ENCODE measurements at regions not wholly inside any gene's neighbourhood (a gene's known extent, or its start where the extent isn't known, plus 50 kb on each side); places are given as distances from the start of the nearest gene placed in this dataset.
"Not testable (repeated sequence)": the region's sequence is repeated elsewhere in the genome, so short reads cannot be mapped to it uniquely, and the experiment has no call there.

DNA sequence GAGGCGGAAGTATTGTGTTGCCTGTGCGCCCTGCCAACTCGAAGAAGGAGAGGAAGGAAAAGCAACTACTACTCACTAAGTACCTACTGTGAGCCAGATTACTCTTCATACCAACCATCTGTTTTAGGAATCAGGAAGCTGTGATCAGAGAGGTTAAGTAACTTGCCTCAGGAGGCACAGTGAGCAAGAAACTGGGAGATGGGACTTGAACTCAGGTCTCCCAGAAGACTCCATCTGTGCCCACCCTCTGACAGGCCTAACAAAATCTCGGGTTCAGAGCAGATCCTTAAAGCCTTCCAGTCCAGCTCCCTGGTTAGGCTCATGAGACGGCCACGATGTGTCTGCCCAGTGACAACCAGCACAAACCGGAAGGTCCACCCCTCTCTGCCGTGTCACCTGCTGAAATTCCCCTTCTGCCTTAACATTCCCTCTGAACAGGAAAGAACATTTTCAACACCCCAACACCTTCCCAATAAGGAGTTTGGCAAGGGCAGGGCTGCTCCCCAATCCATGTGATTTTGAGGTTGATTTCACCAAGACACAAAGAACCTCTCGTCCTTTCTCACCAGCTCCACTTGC, 230.1 kb downstream of the TOMM20 start:
- no peak for DNase-seq

DNA sequence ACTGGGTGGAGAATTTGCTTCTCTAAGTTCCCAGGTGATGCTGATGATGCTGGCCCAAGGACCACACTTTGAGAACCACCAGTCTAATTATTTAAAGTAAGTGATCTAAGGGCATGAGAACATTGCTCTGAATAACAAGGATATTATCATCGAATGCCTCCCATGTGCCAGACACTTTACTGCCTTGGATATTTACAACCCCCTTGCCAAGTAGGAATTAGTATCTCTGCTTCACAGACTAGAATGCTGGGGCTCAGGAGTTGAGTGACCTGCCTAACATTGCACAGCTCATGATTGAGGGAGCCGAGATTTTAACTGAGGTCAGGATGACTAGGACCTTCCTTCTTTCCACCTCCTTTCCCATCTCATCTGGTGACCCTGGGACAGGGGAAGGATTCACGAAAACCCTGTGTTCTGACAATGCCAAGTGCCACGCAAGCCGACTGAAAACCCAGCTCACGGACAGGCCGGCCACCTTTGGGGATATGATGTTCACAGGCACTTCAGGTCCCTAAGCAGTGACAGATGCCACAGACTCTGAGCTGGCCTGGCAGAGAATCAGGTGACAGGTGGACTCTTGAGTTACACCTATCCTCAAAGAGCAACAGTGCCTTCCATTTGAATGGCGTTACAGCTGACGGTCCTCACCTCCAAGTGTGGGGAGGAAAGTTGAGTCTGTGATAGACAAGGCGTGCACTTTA, 230.7 kb downstream of the TOMM20 start:
- DNase-seq = no peak

DNA sequence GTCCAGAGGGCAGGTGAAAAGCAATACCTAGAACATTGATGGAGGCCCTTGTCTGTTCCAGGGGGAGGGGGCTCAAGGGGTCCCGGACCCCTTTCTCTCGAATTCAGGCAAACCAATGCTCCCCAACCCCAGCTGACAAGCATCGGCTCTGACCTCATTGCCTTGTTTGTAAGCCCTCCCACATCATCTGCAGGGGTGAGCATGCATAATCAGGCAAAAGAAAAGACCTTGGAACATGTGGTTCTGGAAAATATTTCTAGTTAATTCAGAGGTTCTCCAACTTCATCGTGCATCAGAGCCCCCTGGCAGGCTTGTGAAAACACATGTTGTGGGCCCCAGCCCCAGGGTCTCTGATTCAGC, 231.3 kb downstream of the TOMM20 start:
- DNase-seq = no peak

DNA sequence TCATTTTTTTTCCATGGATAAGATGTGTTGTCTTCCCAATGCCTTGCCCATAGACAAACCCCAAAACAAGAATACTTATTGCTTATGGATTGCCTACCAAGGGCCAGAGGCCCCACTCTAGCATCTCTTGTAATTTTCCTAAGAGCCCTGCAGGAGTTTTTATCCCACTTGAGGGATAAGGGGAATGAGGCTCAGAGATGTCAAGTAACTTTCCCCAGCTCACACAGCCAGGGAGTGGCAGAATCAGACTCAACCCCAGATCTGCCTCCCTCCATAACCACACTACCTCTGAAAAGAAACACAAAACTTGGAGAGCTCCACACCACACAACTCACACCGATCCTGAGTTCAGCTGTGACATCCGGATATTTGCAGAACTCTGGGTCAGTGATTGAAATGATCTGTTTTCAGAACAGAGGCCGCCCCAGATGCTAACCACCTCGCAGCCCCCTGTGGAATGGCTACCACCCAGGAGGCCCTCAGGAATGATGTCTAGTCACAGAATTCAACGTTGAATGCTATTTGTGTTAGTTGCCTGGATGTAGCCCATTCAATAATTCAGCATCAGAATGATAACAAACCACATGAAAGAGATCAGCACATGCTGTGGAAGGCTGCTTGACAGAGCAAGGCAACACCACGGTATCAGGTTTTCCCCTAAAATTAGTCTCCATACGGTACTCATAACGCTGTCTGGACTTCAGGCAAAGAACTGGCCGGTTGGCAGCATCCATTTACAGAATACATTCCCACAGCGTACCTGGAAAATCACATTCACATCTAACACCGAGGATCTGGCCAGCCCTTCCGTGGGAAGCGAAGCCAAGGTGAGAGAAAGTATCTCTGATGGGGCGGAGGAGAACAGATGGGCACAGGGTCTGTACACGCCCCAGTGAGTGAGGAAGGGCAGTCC, 231.9 kb downstream of the TOMM20 start:
- no peak for DNase-seq

DNA sequence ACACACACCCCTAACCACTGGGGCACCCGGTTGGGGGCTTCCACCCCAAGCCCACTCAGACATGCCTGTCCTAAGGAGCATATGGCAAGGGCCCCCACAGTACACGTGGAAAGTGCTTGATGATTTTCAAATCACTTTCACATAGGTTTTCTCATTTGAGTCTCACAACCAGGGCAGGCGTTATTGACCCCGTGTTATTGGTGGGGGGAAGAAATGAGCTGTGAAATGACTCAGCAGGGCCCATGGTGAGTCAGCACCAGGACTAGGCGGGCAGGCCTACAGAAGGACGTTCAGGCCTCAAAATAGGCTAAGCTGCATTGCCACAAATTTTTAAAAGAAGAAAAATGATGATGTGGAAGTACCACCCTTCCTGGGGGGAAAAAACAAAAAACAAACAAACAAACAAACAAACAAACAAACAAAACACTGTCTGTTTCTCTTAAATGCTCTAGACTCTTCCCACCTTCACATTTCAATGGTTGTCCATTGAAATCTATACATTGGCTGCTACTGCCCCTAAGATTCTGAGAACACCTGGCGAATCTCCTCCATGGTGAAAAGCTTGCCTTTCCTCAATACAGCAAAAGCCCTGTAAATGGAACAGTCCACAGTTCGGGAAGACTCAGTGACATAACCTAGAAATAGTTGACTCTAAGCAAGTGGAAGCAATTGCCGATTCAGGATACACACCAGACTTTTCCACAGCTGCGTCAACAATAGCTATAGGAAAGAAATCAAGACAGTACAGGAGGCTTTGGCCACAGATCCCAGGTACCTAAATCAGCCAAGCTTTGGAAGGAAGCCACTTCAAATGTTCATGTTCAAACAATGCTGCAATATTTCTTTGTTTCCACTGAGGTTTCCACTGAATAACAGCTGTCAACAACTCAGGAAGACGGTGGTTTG, 234.7 kb downstream of the TOMM20 start:
- peak; percentile 93 for DNase-seq

DNA sequence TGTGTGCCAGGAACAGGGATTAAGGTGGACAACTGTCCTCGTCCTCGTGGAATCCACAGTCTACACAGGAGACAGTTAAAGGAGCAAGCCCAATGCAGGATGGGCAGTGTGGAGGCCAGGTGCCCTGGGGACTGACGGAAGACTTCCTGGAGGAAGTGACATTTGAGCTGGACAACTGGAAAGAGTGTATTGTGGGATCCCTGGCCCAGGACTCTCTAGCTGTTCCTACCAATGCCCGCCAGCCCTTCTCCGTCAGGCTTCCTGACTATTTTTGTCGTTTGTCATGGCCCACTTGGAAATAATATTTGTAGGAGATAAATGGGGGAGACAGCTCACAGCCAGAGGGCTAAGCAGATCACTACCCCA, 235.3 kb downstream of the TOMM20 start:
- no peak for DNase-seq

DNA sequence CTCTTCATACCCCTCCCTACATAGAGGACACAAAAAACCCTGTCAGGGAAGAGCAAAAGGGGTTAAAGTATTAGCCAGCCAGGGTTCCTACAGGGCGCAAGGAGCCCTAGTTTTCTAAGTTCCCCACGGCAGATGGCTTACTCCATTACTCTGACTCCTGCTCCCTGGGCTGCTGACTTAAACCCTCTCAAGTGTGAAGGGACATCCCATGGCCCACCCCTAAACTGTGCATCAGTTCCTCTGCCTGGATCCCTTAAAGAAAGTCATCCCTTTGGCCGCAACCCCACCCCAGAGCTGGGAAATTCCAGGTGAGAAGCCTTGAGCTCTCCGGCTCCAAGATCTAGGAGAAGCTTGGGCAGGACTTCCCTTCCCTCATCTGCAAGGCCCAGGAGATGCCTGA, 236.0 kb downstream of the TOMM20 start:
- no peak for DNase-seq

DNA sequence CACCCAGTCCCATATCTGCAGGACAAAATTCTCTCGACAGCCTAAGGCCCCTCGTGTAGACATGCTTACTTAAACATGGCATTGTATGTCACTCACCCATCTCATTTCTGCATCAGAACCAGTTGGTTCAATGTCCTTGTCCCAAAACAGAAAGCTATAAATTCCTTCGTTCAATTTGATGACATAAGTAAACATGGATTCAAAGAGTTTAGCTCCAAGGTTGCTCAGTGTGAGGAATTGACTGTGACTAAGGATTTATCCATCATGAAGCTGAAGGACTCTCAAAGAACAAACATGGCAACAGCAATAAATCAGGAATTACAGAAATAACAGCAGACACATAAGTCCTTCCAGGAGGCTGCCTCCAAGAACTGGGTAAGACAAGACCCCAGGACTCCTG, 237.2 kb downstream of the TOMM20 start:
- no peak for DNase-seq

DNA sequence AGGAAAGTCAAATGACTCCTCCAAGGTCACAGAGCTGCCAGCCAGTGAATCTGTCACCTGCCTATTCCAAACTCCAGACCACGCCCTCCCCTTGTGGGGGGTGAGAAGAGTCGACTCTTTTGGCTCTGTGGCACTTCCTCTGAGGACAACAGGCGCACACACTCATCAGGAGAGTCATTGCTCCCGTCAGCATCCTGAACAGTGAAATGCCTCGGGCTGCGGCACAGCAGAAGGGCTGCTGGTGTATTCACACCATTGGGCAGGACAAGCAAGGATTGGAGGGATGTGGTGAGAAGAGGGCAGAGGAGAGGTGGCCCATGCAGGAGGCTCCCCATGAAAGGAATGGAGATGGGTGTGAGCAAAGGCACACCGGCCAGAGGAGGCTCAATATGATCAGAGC, 239.0 kb downstream of the TOMM20 start:
- DNase-seq = no peak

DNA sequence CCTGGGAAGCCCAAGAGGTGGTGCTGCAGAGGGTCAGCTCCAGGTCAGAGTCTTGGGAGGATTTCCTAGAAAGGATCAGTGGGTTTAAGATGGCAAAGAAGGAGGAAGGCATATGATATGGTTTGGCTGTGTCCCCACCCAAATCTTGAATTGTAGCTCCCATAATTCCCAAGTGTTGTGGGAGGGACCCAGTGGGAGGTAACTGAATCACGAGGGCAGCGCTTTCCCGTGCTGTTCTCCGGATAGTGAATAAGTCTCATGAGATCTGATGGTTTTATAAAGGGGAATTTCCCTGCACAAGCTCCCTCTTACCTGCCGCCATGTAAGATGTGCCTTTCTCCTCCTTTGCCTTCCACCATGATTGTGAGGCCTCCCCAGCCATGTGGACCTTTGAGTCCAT, 240.4 kb downstream of the TOMM20 start:
- not testable (repeated sequence) for DNase-seq

DNA sequence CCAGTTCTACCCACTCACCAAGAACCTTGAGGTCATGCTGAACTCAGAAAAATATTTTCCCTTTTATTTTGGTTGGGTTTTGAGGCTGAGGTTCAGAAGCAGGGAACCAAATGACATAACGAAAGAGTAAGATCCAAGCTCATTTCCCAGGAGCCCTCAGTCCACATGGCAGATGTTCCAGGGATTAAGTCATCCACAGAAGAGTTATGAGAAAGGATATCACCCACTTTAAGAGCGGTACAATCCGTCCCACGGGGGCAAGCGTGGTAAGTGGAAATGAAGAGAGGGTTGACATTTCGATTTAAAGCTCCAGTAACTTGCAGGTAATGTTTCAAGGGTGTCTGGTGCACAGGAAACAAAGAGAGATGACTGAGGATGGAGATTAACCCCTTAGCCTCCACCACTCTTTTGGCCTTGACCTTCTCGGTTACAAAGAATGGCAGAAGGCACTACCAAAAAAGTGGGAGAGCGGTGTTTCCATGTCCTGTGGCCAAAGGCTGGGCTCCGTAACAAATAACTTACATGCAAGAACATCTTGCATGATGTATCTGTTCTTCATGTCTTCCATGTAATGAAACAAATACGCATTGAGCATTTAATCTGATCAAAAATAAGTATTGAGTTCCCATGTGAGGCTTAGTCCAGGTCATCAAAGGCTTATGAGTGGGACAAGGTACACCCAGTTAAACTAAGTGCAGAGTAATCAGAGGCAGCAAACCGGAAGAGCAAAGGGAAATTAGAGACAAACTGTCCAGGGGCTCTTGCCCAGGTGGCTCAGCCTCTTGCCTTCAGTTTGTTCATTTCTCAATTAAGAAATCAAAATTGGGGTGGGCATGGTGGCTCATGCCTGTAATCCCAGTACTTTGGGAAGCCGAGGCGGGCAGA, 241.4 kb downstream of the TOMM20 start:
- peak; percentile 71 for DNase-seq

DNA sequence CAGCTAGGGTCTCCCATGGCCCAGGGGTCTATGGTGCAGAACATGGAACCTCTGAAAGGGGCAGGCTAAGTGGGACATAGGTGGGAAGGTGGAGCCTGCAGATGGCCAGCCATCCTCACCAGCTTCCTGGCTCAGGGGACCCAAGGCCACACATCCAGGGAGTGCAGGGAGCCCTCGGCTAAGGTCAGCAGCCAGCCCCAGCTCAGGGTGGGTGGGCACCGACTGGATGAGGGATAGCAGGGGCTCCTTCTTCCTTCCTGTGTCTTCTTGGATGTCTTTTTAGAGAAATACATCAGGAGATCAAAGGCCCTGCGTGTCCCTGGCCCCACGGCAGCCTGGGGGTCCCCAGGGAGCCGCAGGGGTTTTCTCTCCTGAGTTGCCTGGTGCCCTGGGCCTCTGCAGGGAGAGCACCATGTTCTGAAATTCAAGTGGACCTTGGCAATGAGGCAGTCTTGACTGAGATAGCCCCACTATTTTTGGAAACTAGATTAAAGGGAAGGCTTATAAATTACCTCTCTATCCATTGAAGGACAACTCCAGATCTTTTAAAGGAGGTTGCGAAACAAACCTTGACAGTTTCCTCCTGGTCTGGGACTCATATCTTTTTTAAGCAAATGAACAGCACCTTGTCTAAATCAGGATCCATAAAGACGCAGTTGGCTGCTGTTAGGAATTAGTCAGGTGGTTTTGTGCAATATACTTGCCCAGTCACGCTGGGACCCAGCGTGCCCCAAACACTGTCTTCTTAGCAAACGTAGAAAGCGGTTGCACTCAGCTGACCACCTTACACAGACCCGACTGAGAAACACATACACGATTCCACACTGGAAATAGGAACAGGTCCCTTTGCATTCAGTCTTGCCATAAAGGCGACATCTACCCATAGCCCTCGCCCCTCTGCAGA, 242.3 kb downstream of the TOMM20 start:
- no peak for DNase-seq

DNA sequence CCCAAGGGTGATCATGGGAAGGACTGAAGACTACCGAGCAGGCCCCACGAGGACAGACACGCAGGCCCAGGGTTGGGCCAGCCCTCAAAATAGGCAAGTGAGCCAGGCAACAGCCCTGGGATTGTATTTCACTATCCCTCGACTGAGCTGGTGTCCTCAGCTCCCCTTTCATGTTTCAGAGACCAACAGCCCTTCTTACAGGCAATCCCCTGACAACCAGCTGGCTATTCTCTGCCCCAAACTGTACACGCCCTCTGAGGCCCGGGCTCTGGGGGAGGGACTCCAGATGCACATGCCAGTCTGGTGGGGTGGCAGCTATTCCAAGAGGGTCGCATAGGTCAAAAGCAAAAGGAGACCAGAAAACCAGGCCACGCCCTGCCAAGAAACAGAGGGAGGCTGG, 243.0 kb downstream of the TOMM20 start:
- DNase-seq = peak; percentile 86

DNA sequence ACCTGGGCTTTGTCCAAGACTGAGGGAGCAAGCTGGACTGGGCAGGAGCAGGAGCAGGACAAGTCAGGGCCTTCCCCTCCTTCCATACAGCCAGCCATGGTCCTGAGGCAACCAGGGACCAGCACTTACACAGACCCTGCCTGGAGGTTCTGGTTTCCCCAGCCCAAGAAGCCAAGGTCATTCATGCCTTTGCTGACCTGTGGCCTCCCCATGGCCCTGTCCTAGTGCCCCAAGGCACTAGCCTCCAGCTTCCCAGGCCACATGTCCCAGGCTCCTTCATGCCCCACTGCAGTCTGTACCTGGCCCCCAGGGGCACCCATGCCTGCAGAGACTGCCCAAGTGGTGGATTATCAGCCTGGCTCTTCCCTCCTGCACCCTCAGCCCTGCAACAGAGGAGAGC, 243.9 kb downstream of the TOMM20 start:
- DNase-seq = no peak

DNA sequence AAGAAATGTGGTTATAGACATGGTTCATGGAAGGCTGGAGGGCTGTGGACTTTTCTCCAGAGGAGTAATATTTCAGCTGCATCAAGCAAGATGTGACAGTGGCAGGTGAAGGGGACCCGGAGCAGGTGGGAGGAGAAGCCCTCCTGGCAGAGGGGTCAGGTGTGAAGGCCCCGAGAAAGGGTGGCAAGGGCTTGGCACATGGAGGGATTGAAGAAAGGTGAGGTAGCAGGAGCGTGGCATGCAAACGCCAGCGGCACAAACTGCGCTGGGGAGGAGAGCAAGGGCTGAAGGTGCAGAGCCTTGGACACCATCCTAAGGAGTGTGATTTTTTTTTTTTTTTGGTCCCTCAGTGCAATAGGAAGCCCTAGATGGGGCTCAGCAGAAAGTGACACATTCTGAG, 244.6 kb downstream of the TOMM20 start:
- no peak for DNase-seq

DNA sequence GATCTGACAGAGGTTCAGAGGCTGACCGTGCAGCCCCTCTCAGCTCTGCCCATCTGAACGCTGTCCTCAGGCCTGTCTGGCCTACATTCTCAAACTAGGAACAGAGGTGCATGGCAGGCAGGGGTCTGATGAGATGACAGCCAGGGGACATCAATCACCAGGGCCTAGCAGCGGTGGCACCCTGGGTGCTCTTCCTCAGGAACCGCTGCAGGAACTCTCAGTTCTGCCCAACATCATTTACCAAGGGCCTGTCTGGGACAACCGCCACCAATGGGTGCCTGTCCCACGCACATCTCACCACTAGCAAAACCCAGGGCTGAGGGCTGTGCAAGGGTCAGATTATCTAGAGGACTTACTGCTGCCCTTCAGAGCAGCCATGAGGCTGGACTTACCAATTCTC, 245.7 kb downstream of the TOMM20 start:
- no peak for DNase-seq

DNA sequence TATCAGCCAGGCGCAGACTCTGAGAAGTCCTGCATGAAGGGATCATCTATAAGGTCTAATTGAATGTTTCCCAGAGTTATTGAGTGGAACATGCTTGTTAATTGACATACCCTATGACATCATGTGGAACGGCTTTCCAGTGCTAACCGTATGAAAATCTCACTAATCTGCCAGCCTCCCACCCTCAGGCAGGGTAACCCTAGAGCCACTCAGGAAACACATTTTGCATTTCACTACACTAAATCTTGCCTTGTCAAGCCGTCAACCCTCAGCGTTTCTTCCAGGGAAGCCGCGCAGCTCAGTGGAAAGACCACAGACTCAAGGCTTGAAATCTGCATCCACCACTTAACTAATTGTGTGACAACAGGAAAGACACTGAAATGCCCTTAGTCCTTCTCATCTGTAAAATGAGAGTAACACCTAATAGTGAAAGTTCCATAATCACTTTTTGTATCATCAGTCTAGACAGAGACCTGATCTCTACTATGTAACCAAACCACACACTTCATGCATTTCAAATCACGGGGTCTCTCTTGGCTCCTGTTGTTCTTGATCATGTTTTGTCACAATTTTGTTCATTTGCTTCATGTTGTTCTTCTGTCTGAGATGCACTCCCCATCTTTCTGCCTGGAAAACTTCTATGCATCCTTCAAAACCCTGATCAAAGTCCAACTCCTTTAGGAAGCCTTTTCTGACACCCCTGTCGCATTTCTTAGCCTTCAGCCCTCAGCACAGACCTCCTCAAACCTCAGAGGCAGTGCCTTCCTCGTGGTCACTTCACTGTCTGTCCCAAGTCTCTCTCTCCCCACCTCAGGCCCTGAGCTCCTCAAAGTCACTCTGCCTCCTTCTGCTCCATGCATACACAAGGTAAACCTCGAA, 246.5 kb downstream of the TOMM20 start:
- no peak for DNase-seq

DNA sequence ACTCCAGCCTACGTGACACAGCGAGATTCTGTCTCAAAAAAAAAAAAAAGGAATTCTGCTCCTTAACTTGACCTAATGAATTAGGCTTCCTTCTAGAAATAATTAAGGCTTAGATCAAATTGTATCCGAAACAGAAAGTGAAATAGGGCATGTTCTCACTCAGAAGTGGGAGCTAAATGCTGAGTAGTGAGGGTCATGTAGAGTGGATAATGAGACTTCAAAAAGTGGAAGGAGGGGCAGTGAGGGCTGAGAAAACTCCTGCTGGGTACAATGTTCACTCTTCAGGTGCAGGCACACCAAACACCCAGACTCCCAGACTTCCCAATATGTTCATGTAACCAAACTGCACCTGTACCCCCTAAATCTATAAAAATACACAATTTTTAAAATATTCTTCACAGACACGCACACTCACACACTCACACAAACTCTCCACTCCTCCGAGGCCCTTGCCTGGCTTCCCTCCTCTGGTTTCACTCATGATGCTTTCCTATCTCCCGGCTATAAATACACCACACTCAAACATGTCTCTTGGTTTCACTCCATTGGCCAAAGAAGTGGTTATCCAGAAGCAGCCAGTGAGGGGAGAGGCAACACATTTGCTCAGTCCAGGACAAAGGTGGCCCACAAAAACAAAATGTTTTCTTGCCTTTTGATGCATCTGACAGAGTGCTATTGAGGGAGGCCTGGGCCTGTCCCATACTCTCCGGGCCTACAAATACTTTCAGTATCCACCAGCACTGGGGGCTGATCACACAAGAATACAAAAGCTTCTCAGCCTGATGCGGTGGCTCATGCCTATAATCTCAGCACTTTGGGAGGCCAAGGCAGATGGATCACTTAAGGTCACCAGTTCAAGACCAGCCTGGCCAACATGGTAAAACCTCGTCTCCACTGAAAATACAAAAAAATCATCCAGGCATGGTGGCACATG, 249.2 kb downstream of the TOMM20 start:
- no peak for DNase-seq

Measured in tongue (tissue), 1 donor.